ENCODE measurements at regions not wholly inside any gene's neighbourhood (a gene's known extent, or its start where the extent isn't known, plus 50 kb on each side); places are given as distances from the start of the nearest gene placed in this dataset.

GRCh38 chr13:81051873-81052272, 710.9 kb upstream of the SPRY2 start:
- Histone ChIP-seq H3K4me1 (no peaks in the 10 kb centered on the region), H3K4me3 (ENCODE audit: low read depth, low read length) (no peak overlapping the region), H3K9me3 (ENCODE audit: control insufficient read depth, low read length) (no peaks in the 10 kb centered on the region), H3K36me3 (ENCODE audit: control insufficient read depth, insufficient read depth, low read length) (no peaks in the 10 kb centered on the region), H3K27ac (no peak overlapping the region), H3K27me3 (ENCODE audit: control insufficient read depth, insufficient read depth, low read length) (no peaks in the 10 kb centered on the region), H3K79me2 (no peaks in the 10 kb centered on the region), H3K9ac (no peak overlapping the region), H2AFZ (no peak overlapping the region), H3K4me2 (ENCODE audit: low read length) (no peak overlapping the region)
- TF ChIP-seq CTCF (IDR thresholded peaks at IDR 0.05) = no peak

- Histone ChIP-seq H3K36me3 (ENCODE audit: control insufficient read depth, insufficient read depth, low read length) (no peaks in the 10 kb centered on the region), H3K79me2 (no peaks in the 10 kb centered on the region), H3K4me1 (no peaks in the 10 kb centered on the region), H3K4me3 (ENCODE audit: low read depth, low read length) (no peak overlapping the region), H3K27me3 (ENCODE audit: control insufficient read depth, insufficient read depth, low read length) (no peaks in the 10 kb centered on the region), H3K4me2 (ENCODE audit: low read length) (no peak overlapping the region), H3K27ac (no peak overlapping the region), H3K9ac (no peak overlapping the region), H2AFZ (no peak overlapping the region), H3K9me3 (ENCODE audit: control insufficient read depth, low read length) (no peaks in the 10 kb centered on the region)
- TF ChIP-seq CTCF (IDR thresholded peaks at IDR 0.05) = no peak
Measured at GRCh38 chr13:81048026-81048461, 707.1 kb upstream of the SPRY2 start.

- H3K79me2 ChIP-seq = no peaks in the 10 kb centered on the region
- no peak for TF ChIP-seq CTCF (IDR thresholded peaks at IDR 0.05)
- H3K4me3 ChIP-seq (ENCODE audit: low read depth, low read length) = no peak overlapping the region
- no peak overlapping the region for H3K4me2 ChIP-seq (ENCODE audit: low read length)
- H2AFZ ChIP-seq = no peak overlapping the region
- no peaks in the 10 kb centered on the region for H3K36me3 ChIP-seq (ENCODE audit: control insufficient read depth, insufficient read depth, low read length)
- H3K9me3 ChIP-seq (ENCODE audit: control insufficient read depth, low read length) = no peaks in the 10 kb centered on the region
- no peaks in the 10 kb centered on the region for H3K27me3 ChIP-seq (ENCODE audit: control insufficient read depth, insufficient read depth, low read length)
- H3K27ac ChIP-seq = no peak overlapping the region
- no peaks in the 10 kb centered on the region for H3K4me1 ChIP-seq
- H3K9ac ChIP-seq = no peak overlapping the region
Measured at GRCh38 chr13:81041761-81042160, 700.8 kb upstream of the SPRY2 start.

GRCh38 chr13:81031996-81032395, 691.1 kb upstream of the SPRY2 start:
- Histone ChIP-seq H3K9me3 (ENCODE audit: control insufficient read depth, low read length) (no peaks in the 10 kb centered on the region), H3K27me3 (ENCODE audit: control insufficient read depth, insufficient read depth, low read length) (no peaks in the 10 kb centered on the region), H3K9ac (no peak overlapping the region), H3K36me3 (ENCODE audit: control insufficient read depth, insufficient read depth, low read length) (no peaks in the 10 kb centered on the region), H3K4me1 (no peaks in the 10 kb centered on the region), H3K79me2 (no peaks in the 10 kb centered on the region), H2AFZ (no peak overlapping the region), H3K4me3 (ENCODE audit: low read depth, low read length) (no peak overlapping the region), H3K27ac (no peak overlapping the region), H3K4me2 (ENCODE audit: low read length) (no peak overlapping the region)
- TF ChIP-seq CTCF (IDR thresholded peaks at IDR 0.05) = no peak

GRCh38 chr13:81025091-81025490, 684.2 kb upstream of the SPRY2 start:
- Histone ChIP-seq H3K79me2 (no peaks in the 10 kb centered on the region), H3K4me3 (ENCODE audit: low read depth, low read length) (no peak overlapping the region), H3K36me3 (ENCODE audit: control insufficient read depth, insufficient read depth, low read length) (no peaks in the 10 kb centered on the region), H3K9ac (no peak overlapping the region), H3K9me3 (ENCODE audit: control insufficient read depth, low read length) (no peaks in the 10 kb centered on the region), H3K27me3 (ENCODE audit: control insufficient read depth, insufficient read depth, low read length) (no peaks in the 10 kb centered on the region), H3K27ac (no peak overlapping the region), H2AFZ (no peak overlapping the region), H3K4me1 (no peaks in the 10 kb centered on the region), H3K4me2 (ENCODE audit: low read length) (no peak overlapping the region)
- no peak for TF ChIP-seq CTCF (IDR thresholded peaks at IDR 0.05)
